ENCODE measurements at regions not wholly inside any gene's neighbourhood (a gene's known extent, or its start where the extent isn't known, plus 50 kb on each side); places are given as distances from the start of the nearest gene placed in this dataset.

GRCh38 chr4:59086410-59086809, 1976.2 kb upstream of the IGFBP7 start:
- DNase-seq: no peak

- DNase-seq: no peak
Measured at GRCh38 chr4:59091146-59092142, 1981.3 kb upstream of the IGFBP7 start.

DNA sequence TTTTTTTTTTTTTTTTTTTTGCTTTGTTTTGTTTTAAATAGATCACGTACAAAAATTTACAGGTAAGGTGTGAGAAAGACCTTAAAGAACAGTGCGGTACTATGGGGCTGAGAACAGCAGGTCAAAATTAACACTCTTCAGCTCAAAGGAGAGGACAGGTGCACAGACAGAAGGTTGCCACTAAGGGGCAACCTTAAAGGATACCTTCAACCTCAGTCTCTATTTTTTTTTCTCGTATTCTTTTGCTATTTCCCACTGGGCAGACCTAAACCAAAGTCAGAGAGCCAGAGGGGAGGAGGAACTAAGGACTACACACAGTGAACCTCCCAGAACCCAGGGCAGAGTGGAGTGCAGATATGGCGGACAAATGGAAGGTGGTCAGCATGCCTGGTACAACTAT, 1984.3 kb upstream of the IGFBP7 start:
- DNase-seq: no peak

DNA sequence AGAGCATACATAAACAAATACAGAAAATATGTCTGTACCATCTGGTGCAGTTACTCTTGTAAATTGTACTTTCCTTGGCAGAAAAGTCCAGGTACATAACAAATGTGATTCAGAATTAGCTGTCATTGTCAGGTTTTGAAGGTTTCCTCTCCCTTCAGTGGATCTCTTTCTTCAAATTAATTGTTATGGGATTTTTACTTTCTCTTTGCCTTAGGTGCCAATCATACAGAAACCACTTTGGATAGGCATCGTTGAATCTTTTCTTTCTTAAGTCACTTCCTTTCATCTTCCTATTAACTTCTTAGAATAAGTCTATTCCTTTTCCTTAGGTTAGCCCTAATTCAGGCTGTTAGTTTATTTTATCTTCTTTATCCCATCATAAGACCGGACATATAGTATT, 1992.1 kb upstream of the IGFBP7 start:
- DNase-seq: no peak

- DNase-seq: no peak
Measured at GRCh38 chr4:59120287-59120814, 2010.2 kb upstream of the IGFBP7 start.

DNA sequence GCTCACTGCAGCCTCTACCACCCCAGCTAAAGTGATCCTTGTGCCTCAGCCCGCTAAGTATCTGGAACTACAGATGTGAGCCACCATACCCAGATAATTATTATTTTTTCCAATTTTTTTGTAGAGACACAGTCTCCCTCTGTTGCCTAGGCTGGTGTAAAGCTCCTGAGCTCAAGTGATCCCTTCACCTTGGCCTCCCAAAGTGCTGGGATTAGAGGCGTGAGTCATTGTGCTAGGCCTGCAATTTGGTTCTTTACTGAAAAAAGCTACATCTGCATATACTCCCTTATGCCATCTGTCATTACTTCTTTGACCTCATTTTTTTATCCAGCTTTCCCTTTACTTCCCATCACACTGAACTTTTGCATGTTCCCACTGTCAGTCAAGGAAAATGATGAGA, 2012.4 kb upstream of the IGFBP7 start:
- DNase-seq: no peak

DNA sequence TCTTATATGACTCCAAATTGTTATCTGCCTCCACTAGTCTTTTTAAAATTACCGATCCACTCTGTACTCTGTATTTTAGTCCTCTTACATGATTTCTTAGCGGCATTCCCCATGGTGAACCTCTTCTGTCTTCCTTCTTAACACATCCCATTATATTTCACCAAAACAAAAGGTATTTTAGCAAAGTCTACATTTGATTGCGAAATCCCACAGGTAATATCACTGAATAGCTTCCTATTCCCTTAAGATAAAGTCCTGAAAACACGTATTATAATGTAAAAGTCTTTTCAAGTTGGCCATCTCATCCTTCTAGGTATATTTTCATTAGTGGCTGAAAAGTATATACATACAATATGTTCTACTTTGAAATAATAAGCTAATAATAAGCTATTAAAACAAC, 2016.0 kb upstream of the IGFBP7 start:
- DNase-seq: no peak

DNA sequence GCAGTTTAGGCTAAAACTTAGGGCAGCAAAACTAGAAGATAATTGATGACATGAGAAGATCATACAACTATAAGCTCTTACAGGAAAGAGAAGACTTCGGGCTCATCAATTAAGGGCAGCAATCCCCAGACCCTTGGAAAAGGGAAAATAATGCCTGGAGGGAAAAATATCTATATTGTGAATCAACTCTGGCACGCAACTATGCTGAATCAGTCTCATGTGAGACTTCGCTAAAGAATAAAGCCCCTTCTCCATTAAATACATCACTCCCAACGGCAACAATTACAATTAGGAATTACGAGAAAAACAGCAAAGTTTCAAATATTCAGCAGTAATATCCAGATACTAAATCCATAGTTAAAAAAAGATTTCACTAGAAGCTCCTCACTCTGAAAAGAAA, 2016.8 kb upstream of the IGFBP7 start:
- no peak for DNase-seq

DNA sequence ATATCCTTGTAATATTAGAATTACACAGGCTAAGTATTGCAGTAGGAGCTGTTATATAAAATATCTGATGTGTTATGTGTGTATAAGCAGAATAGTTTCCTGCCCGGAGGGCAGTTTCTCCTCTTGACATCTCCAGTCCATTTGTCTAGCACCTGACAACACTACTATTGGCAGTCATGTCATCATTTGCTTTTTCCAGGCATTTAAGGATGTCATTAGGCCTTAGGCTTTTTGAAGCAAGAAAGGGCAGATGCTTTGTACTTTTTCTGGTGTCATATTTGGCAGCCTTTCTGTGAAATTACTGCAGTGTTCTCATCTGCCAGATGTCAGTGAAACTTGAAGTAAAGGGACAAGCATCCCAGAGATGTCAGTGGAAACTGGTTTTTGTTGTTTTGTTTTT, 2017.6 kb upstream of the IGFBP7 start:
- DNase-seq: no peak

DNA sequence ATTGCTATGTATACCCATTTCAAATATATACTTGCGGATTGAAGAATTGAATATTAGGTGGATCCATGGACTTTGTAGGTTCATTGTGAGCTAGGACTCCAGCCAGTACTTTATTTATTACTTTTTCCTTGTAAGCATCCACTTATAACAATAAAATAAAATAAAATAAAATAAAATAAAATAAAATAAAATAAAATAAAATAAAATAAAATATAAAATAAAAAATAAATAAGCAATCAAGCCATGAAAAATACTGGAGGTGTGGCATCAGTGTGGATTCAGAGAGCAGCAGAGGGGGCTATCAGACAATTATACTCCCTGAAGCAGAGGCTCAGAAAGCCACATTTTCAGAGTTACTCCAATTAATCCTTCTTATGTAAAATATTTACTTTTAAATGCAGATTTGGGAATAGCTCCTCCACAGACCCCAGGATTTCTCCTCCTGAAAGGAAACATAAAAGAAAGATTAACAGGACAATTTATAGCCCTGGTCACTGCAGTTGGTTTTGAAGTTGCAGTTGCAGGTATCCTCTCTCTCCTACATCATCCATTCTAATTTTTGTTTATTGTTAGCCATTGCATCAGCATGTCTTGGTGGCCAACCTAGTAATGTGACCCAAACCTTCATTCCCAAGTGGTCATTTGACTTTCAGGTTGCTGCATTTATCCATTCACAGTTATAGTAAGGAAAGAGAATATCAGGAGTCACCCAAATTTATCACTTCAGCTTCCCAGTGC, 2025.2 kb upstream of the IGFBP7 start:
- no peak for DNase-seq

DNA sequence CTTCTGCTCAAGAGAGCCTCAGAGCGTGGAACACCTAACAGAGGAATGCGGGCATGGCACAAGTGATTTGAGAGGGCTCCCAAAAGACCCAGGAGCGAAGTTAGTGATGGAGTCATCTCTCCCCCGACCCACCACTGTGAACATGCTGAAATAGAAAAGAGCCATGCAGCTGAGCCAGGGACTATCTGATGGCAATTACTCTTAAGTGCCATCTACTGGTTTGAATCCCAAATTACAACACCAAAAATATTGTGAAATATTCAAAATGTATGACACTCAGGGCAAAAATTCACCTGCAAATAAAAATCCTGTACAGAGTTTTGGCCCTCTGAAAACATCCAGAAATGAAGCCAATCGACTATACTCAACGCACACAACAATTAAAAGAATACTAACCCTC, 2038.9 kb upstream of the ADGRL3 start:
- no peak for DNase-seq

DNA sequence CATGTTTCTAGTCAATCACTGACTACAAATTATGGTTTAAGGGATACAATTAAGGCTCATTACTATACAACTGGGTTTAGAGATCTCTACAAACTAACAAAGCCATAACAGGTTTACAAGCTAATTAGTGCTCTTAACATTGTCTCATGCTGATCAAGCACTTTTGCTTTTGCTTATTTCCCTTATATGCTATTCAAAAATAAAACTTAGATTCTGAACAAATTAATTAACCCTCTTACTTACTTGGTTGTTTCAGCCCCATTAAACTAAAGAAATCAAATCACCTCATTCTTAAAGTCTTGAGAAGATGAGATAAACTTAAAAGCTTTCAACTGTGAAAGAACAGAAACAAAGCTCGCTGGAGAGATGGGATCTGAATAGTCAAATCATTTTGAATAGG, 2024.5 kb upstream of the ADGRL3 start:
- DNase-seq: no peak

GRCh38 chr4:59179372-59179771, 2020.8 kb upstream of the ADGRL3 start:
- no peak for DNase-seq

DNA sequence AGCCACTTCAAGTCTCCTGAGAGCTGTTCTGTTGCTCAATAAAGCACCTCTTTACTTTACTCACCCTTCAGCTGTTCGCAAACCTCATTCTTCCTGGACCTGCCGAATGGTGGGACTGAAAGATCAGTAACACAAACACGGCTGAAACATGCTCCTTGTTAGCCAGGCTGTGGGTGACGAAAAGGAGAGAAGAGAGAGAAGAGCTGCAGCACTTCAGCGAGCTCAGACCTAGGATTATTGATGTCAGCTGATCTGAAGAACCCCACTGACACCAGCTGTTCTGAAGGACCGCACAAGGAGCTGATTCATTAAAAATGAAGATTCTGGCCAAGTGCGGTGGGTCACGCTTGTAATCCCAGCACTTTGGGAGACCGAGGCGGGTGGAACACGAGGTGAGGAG, 2020.0 kb upstream of the ADGRL3 start:
- no peak for DNase-seq

GRCh38 chr4:59180969-59181368, 2019.2 kb upstream of the ADGRL3 start:
- DNase-seq: no peak

- DNase-seq: no peak
Measured at GRCh38 chr4:59195839-59196238, 2004.3 kb upstream of the ADGRL3 start.

GRCh38 chr4:59200992-59201391, 1999.1 kb upstream of the ADGRL3 start:
- no peak for DNase-seq

- no peak for DNase-seq
Measured at GRCh38 chr4:59217910-59218631, 1982.1 kb upstream of the ADGRL3 start.

DNA sequence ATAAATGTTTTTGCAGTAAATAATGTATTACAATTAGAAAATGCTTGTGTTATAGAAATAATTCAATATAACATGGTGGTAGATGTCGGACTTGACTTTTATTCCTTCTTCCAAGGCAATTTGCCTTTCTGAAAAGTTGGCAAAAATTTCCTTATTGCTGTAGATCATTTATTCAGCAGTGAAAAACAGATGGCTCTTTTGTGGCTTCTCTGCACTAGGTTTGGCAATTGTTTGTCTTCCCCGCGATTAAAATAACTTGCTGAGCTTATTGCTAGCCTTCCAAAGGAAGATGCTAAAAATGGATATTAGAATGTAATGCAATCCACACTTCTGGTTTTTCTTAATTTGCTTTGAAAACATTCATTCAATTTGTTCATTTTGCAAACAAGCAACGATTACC, 1977.9 kb upstream of the ADGRL3 start:
- no peak for DNase-seq

DNA sequence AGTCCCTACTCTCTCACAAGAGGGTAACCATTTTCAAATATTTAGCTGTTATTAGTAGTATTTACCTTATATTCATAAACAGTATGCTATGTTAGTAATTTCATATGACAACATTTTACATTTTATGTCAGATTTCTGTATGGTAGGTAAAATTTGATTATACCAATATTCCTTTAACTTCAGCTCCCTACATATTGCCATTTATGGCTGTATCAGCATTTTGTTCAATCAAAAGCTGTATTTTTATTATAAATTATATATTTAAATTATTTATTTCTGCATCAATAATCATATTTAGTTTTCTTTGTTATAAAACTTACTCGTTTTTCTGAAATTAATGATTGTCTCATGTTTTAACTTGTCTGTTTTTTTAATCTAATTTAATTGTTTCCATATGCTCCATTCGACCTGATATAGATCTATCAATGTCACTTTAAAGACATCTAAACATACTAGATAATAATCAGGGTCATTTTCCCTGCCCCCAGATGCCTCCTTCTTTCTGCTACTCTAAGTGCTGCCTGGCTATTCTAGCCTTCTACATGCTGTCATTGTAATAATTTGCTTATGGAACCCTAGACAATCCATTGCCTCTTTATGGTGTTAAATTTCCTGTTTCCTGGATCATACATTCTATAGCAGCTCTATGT, 1976.7 kb upstream of the ADGRL3 start:
- DNase-seq: no peak

GRCh38 chr4:59238212-59238611, 1961.9 kb upstream of the ADGRL3 start:
- no peak for DNase-seq

DNA sequence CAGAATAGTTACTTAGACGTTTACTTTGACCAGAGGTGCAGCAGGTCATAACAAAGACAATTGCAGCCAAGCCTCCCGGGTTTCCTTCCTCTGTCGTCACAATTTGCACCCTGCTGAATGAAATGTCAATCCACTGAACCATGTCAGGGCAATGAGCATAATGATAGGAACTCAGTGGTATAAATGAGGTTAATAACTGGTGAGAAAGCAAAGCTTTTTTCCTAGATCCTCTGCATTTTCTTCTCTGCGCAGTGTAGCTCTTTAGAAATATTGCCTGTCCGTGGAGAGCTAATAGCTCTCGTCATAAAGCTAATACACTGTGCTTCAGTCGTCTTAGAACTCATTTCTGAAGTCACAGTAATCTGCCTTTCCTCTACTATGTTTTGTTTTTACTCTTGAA, 1960.1 kb upstream of the ADGRL3 start:
- no peak for DNase-seq

GRCh38 chr4:59243038-59243437, 1957.1 kb upstream of the ADGRL3 start:
- DNase-seq: no peak
